HG03575 (cell line): ENCODE measurements at regions not wholly inside any gene's neighbourhood (a gene's known extent, or its start where the extent isn't known, plus 50 kb on each side); places are given as distances from the start of the nearest gene placed in this dataset.

ENCODE experiments used
- ATAC-seq: cut with Tn5 transposase; IDR thresholded peaks from one replicate; pipeline ENCODE4 v1.9.1; 2021; ENCODE audit not compliant: unreplicated experiment, insufficient number of reproducible peaks, low FRiP score; ENCODE audit errors: extremely low read depth

DNA sequence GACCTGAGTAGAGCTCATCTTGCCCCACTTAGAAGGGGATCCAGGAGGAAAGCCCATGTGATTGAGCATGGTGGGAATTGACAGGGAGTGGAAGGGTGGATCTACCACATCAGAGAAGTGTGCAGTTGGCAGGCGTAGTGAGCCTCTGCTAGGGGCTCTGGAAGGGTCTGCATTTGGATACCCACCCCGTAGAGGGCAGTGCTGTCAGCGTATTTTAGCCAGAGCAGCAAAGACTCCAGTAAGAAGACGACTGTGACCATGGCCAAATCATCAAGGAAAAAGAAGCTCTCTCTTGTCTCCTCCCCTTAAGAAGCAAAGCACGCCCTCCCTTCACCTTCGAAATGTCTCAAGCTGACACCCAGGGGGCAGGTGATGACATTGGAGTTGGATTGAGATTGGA is 68.8 kb upstream of the INHBA start:
- no peak for ATAC-seq

GRCh38 chr7:41769162-41769561 is 66.3 kb upstream of the INHBA start:
- no peak for ATAC-seq

DNA sequence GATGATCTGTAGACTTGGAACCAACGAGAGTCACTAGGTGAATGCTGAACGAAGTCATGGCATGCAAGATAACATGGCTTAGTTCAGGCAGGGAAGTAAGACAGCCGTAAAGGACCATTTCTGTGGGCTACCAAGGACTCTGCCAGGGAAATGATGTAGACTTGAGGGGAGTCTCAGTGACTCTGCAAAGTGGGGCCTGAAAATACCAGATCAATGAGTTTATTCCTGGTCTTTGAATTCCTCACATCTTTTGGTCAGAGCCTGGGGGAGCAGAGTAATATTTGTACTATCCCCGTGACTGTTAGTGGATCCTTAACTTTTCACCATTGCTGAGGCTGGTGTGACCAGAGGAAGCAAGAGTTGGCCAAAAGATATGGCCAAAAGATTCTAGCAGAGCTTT is 60.7 kb upstream of the INHBA start:
- no peak for ATAC-seq

- no peak for ATAC-seq
Observed at GRCh38 chr7:41762641-41763040, 59.8 kb upstream of the INHBA start.

- ATAC-seq, result no peak
Observed at GRCh38 chr7:41760293-41760692, 57.4 kb upstream of the INHBA start.

DNA sequence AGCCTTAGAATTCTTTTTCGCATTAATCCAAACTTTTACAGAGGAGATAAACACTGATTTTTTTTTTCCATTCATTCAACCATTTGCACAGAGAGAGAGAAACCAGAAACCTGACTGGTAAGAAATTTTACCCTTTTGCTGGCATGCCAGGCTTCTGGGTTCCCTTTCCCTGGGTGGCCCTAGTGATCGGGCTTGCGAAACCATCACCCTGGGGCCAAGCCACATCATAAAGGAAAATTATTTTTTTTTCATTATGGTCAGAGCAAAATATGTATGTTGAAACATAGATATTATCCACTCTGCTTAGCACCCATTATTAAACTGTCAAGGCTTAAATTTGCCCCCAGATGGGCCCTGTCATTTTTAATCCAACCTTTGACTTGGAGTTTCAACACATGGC is 55.4 kb upstream of the INHBA start:
- ATAC-seq, result no peak

DNA sequence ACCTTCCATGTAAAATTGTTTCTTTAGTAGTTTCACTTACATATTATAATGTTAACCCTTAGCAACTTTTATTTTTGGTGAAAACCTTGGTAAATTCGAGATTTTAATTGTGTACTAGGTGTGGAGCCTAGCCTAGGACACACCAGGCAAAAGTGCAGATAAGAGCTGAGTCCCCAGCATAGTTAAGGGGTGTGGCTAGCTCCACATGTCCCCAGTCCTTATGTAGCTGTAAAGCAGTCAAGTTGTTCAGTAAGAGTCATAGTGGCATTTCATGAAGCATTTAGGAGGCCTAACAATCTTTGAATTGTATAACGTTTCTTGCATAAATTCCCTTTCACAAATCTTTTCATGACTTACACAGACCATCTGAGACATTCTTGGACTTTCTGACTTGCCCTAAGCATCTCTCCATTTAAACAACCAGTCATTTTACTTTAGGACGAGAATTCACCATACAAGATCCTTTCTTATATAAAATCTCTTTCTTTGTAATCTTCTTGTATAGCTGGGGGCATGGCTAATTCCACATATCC is 53.8 kb upstream of the INHBA start:
- ATAC-seq, result no peak

DNA sequence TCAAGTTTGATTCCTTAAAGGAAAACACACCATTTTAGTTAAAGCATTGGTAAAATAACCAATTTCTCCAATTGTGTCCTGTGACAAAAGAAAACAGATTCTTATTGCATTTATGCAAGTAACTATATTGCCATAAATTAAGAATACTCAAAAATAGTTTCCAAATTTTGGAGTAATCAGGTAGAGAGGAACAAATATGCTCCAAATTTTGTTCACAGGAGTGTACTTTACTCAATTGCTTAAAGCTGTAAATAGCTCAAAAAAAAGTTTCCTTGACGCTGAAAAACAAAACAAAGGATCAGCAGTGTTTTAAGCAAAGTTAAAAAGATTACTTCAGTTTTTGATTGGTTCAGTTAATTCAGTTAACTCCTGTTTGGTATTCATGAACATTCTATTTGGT is 52.2 kb upstream of the INHBA start:
- no peak for ATAC-seq

GRCh38 chr7:41754046-41754445 is 51.2 kb upstream of the INHBA start:
- ATAC-seq, result no peak
